Eye (tissue), 1 donor: ENCODE measurements at regions not wholly inside any gene's neighbourhood (a gene's known extent, or its start where the extent isn't known, plus 50 kb on each side); places are given as distances from the start of the nearest gene placed in this dataset.
A peak's percentile ranks its signal among the peaks of the same experiment; 100 is the strongest.
"Not testable (repeated sequence)": the region's sequence is repeated elsewhere in the genome, so short reads cannot be mapped to it uniquely, and the experiment has no call there.

ENCODE experiments used
- DNase-seq: peaks from one replicate; pipeline ENCODE4 v3.0.0-alpha.2; 2015

- DNase-seq, result no peak
These were observed 460.8 kb downstream of the DMAC1 start for GRCh38 chr9:7338586-7339281.

GRCh38 chr9:7336356-7337065 lies 463.1 kb downstream of the DMAC1 start:
- peak; percentile 36 for DNase-seq

DNA sequence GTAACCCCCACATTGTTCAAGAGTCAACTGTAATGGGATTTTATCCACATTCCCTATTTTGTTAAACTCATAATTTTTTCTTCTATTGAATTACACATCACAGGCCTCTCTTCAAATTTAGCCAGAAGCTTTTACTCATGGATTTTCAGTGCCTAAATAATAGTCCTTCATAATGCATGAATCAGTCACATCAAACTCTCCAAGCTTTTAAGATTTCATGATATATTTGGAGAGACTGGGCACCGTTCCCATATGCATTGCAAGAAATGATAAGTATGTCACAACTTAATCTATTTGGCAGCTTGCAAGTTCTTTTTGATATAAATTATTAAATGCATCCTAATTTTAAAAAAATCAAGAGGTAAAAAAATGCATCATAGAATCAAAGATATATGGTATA lies 465.9 kb downstream of the DMAC1 start:
- no peak for DNase-seq

GRCh38 chr9:7332780-7333179 lies 466.8 kb downstream of the DMAC1 start:
- DNase-seq, result no peak

DNA sequence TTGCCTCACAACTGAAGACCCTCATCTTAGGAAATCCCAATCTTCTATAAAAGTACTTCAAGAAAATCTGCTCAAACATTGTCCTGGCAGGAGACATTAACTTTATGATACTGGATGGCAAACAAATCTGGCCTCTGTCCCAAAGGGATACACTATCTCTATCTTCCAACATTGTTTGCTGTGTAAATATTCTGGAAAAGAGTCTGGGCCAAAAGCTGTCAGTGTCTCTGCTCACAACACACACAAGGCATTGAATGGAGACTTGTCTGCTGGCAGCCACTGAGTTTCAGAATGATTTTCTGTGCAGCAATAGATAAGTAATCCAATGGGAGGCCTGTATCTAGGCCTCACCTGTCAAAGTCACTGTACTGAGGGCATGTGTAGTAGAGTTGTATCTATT lies 471.1 kb downstream of the DMAC1 start:
- DNase-seq, result no peak

GRCh38 chr9:7325995-7326394 lies 473.6 kb downstream of the DMAC1 start:
- no peak for DNase-seq

- no peak for DNase-seq
These were observed 475.4 kb downstream of the DMAC1 start for GRCh38 chr9:7324152-7324598.

DNA sequence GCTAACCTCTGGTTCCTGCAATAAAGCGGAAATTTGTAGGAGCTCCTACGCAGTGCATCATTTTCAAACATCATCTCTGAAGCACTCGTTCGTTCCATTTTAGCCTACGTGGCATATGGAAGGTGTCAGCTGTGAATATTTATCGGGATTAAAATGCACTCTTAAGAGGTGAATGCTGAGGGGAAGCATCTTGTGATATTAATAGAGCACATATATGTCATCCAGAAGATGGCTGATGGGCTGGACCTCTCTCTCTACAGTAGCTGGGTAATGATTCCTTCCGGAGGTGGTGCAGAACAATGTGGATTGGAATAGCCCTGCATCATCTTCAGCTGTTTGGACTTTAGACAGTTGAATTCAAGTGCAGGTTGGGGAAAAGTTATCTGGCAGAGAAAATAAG lies 478.7 kb downstream of the DMAC1 start:
- no peak for DNase-seq

GRCh38 chr9:7320139-7320538 lies 479.4 kb downstream of the DMAC1 start:
- DNase-seq, result no peak

DNA sequence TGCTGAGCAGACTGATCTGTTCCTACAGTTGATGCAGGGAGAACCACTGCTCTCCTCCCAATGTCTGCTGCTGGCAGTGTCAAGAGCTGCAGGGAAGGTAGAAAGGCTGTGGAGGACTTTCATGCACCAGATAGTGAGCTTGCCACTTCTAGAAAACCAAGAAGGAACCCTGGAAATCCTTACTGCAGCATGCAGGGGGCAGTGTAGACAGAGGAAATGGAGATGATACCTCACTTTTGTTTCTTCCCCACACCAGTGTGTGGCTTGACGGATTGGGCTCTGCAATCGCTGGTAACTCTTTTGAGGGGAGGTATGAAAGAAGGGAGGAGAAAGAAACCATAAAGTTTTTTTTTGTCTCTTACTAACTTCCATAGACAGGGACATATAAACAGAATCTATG lies 480.7 kb downstream of the DMAC1 start:
- DNase-seq, result no peak

DNA sequence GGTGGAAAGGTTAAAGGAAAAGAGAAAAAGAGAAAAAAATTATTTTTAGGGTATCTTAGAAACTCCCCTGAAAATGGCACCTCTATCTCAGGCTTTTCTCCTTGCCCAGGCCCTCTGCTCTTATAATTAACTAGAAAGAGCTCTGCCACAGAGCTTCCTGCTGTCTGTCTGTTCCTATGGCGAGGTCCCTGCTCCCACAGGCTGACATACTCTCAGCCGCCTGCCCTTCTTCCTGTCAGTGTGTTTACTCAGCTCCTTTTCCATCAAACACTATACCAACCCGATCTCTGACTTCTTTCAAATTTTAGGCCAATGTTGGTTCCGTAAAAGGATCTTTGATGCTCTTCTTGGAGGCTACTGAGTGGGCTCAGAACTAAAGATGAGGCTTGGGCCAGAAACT lies 482.6 kb downstream of the DMAC1 start:
- DNase-seq, result no peak

DNA sequence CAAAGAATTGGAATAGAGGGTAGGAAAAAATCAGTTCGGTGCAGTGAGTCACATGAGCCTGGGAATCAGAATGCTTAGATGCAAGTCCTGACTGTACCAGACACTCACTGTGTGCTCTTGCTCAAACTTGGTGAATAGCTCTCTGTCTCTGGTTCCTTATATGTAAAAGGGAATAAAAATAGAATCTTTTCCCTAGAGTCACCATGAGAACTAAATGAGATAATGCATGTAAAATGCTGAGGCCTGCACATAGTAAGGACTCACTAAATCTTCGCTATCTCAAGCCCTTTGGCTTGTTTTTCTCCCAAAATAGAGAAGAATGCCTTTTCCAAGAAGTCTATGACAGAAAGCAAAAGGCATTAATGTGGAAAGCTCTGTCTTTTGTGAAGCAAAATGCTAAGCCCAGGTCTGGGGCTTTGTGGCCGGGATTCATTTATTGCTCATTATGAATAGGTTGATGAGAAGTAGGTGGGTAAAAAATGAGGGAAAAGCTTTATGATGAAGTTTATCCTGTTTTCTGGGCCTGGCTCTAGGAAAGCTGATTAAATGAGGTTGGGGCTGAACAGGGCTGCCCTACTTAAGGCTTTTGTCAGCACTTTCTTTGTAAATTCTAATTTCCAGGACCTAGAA lies 483.3 kb downstream of the DMAC1 start:
- no peak for DNase-seq

GRCh38 chr9:7315746-7316145 lies 483.8 kb downstream of the DMAC1 start:
- DNase-seq, result no peak

DNA sequence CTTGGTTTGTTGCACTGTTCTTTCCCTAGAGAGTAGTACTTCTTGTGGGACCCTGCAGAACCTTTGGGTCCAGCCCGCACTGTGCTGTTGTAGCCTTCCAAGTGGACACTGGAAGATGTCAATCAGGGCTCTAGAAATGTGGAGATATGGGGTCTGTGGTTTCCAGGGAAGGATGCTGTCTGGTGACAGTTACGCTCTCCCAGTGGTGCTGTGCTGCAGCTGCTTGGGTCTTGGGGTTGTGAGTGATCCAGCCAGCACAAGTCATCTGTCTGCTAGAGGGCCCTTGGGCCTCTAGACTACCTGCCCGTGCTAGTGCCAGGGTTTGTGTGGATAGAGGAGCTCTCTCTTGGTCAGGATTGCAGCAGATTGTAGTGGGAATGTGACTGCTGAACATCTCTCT lies 484.5 kb downstream of the DMAC1 start:
- no peak for DNase-seq

- no peak for DNase-seq
These were observed 486.2 kb downstream of the DMAC1 start for GRCh38 chr9:7313389-7313788.

DNA sequence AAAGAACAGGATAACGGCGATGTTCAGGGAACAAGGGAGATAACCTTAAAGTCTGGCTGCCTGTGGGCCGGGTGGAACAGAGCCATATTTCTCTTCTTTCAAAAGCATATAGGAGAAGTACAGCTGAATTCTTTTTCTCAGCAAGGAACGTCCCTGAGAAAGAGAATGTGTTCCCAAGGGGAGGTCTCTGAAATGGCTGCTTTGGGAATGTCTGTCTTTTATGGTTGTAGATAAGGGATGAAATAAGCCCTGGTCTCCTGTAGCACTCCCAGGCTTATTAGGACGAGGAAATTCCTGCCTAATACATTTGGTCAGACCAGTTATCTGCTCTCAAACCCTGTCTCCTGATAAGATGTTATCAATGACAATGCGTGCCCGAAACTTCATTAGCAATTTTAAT lies 490.5 kb downstream of the DMAC1 start:
- not testable (repeated sequence) for DNase-seq

GRCh38 chr9:7305677-7306076 lies 493.9 kb downstream of the DMAC1 start:
- DNase-seq, result no peak

DNA sequence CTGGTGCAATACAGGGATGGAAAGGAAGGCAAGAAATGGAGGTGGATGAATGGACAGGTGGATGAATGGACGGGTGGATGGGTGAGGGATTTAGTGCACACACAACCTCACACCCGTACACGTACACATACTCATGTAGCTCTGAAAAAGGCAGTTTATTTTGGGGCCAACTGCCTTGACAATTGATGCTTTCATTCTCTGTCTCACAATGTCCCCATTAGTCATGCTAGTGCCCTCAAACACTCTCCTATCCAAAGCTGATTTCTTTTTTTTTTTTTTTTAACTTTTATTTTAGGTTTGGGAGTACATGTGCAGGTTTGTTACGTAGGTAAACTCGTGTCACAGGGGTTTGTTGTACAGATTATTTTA lies 495.0 kb downstream of the DMAC1 start:
- no peak for DNase-seq

DNA sequence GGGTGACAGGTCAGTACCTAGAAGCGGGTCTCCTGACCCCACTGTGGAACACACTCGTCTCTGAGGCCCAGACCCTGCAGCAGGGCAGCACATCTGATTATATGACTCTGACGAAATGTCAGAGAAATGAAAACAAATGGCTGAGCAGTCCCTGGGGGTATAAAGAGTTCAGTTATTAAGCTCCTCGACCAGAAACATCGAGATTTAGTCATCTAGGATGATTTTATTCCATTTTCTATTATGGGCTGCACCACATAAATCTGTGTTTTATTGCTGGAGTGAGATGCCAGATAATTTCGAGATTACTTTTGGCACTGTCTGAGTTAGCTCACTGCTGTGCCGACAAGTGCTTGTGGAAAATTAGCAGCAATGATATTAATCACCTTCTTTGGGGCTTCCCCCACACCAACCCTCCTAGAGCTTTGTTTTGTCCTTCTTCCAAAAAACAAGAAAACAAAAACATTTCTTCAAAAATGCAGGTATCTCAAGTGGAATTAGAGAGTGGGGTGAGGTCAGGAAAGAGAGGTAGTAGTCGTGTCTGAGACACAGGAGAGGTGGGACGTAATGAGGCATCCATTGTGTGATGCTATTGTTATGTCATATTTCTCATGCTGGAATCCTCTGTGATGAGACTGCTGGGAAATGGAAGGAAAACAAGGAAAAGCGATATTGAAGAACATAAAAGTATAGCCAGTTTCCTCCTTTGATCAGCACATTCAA lies 495.5 kb downstream of the DMAC1 start:
- no peak for DNase-seq

- no peak for DNase-seq
These were observed 499.1 kb downstream of the DMAC1 start for GRCh38 chr9:7300484-7300883.

- no peak for DNase-seq
These were observed 501.5 kb downstream of the DMAC1 start for GRCh38 chr9:7298123-7298522.

DNA sequence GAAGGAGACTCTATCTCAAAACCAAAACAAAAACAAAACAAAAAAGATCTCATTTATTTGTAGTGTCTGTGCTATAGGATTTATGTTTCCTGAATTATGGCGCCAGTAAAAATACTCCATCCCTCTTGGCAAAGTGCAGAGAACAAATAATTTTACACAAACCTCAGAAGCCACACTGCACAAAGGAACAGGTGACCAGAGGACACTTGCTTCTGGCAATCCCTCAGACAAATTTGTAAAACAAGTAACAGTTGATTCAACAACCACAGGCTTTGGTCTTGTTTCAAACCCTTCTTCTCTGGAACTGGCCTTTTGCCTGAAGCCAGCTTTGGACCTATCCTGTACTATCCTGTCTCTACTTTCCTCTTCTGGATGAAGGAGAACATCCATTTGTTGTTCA lies 502.1 kb downstream of the DMAC1 start:
- DNase-seq, result no peak

DNA sequence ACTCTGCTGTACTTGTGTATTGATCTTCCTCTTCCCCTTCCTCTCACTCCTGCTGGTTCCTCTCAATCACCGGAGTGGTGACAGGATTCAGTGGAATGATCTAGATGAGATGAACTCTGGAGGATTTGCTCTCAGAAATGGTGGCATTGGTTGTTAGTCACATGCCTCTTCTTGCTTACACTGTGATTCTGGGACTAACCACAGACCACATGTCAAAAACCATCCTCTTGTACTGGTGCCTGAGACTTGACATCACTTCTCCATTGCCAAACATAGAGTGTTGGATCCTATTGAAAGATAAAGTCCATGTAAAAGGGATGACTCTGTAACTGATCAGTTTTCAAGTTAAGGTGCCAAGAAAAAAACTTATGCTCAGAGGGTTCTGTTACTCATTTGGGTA lies 506.5 kb downstream of the DMAC1 start:
- DNase-seq, result no peak

DNA sequence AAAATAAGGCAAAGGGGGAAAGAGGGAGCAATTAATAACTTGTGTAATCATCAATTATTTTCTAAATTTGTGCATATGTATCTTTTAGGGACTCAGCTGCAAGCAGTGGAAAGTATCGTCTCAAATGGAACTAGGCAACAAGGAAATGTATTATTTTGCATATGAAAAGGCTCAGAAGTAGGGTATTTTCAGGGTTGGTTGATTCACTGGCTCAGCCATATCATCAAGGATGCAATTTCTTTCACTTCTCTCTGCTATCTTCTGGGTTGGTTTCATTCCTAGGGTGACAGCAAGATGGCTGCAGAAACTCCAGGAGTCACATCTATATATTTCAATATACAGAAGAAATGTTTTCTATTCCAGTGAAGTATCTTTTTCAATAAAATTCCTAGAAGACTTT lies 509.8 kb downstream of the DMAC1 start:
- no peak for DNase-seq
